ENCODE measurements at regions not wholly inside any gene's neighbourhood (a gene's known extent, or its start where the extent isn't known, plus 50 kb on each side); places are given as distances from the start of the nearest gene placed in this dataset.

DNA sequence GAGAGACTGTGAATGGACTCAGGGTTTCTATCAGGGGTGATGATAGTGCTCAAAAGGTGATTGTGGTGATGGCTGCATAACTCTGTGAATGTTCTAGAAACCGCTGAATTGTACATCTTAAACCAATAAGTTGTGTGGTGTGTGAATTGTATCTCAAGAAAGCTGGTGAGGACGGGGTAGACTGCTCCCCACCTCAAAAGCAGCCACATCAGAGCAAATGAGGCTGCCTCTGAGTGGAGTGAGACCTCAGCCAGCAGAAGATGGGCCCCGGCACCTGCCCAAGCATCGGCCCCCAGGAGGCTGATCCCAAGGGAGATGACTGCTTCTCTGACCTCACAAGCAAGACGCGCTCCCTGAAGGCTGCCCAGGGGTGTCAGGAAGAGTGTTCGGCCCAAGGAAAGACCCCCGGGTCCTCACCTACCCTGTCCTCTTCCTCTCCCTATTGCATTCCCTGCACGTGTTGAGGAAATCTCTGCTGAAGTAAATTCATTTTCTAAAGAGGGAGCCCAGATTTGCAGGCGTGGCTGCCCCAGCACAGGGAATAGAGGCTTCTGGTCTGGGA, 279.3 kb upstream of the SHH start:
- intact Hi-C loops (cut with DNase I), result no loop called here
- Histone ChIP-seq H3K27ac (no peak overlapping the region), H3K27me3 (peaks cover 0 to 17% of the 10 kb centered on the region in 2 donors), H3K36me3 (no peaks in the 10 kb centered on the region), H3K4me1 (no peaks in the 10 kb centered on the region), H3K4me3 (no peak overlapping the region), H3K9me3 (no peaks in the 10 kb centered on the region)
- no peak for TF ChIP-seq CTCF (IDR thresholded peaks at IDR 0.05)
- DNase-seq (no peak), ATAC-seq (no peak)

- Histone ChIP-seq H3K27ac (no peak overlapping the region), H3K9me3 (no peaks in the 10 kb centered on the region), H3K36me3 (no peaks in the 10 kb centered on the region)
Measured at GRCh38 chr7:156090988-156091387, 278.7 kb upstream of the SHH start.

GRCh38 chr7:156089222-156089621, 277.0 kb upstream of the SHH start:
- no peak for TF ChIP-seq CTCF (IDR thresholded peaks at IDR 0.05)
- no peak for ATAC-seq
- no peaks in the 10 kb centered on the region for H3K4me1 ChIP-seq
- no peak overlapping the region for H3K27ac ChIP-seq
- no peak overlapping the region for H3K4me3 ChIP-seq
- H3K9me3 ChIP-seq, result no peaks in the 10 kb centered on the region
- H3K36me3 ChIP-seq, result no peaks in the 10 kb centered on the region
- DNase-seq, result no peak
- intact Hi-C loops (cut with DNase I), result no loop called here
- H3K27me3 ChIP-seq, result peaks cover 0 to 8% of the 10 kb centered on the region in 2 donors

More at GRCh38 chr7:156090988-156091387, 278.7 kb upstream of the SHH start:
- no peak overlapping the region for H3K4me3 ChIP-seq
- no peaks in the 10 kb centered on the region for H3K4me1 ChIP-seq
- no peak for ATAC-seq
- DNase-seq, result no peak
- TF ChIP-seq CTCF (IDR thresholded peaks at IDR 0.05), result no peak
- intact Hi-C loops (cut with DNase I), result no loop called here
- H3K27me3 ChIP-seq, result peaks cover 0 to 16% of the 10 kb centered on the region in 2 donors

DNA sequence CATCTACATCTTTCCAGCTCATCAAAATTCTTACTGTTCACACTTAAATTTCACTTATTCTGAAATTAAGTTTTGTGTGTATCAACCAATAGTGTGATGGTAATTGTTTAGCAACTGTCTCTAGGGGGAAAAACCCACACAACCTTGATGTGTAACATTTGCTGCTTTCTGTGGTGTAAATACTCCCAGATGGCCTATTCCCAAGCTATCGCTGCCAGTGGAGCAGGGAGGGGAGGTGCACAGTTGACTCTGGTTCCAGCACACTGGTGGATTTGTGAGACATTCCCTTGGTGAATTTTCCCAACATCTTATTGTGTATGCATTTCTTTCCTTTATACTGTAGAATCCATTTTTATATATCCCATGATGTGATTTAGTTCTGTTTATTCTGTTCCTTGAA, 275.9 kb upstream of the SHH start:
- no peaks in the 10 kb centered on the region for H3K9me3 ChIP-seq
- intact Hi-C loops (cut with DNase I), result no loop called here
- TF ChIP-seq CTCF (IDR thresholded peaks at IDR 0.05), result no peak
- no peaks in the 10 kb centered on the region for H3K36me3 ChIP-seq
- ATAC-seq, result no peak
- no peak for DNase-seq
- H3K27ac ChIP-seq, result no peak overlapping the region
- no peaks in the 10 kb centered on the region for H3K4me1 ChIP-seq
- H3K27me3 ChIP-seq, result no peaks in the 10 kb centered on the region
- H3K4me3 ChIP-seq, result no peak overlapping the region

DNA sequence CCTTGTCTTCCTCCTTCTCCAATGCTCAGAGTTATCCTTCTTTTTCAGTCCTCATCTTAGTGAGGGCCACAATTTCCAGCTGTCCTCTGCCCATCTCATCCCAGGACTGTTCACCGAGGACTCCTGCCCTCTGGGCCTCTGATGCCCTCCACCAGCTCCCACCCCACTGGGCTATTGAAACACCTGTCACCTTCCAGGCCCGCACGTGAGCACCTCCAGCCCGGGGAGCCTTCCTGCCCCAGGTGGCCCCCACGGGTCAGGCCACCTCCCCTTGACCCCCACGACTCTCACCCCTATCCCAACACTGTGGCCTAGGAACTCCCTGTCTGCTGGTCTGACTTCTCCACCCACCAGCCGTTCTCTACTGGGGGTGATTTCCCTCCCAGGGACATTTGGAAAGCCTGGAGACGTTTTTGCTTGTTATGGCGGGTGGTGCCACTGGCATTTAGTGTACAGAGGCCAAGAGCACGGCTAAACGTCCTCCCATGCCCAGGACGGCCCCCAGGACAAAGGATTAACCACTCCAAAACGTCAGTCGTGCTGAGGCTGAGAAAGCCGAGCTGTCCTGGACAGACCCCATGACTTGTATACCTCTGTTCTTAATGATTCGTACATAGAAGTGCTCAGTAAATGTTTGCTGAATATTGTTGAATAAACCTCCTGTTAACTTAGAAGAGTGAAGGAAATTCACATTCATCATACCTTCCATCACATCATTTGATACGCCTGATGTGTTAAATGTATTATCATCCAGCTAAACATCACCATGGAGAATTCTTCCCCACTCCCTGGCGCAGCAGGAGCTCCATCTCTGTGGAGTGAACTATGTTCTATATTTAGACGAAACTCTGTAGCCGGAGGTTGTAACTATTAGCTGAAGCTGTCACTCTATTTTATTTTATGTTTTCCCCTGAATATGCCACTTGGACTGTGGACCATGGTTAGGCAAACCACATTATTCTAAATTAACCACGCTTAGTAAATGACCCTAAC, 270.1 kb upstream of the SHH start:
- TF ChIP-seq CTCF (IDR thresholded peaks at IDR 0.05), result no peak
- DNase-seq, result no peak

More for the DNA sequence above, 270.1 kb upstream of the SHH start:
- Histone ChIP-seq H3K4me3 (no peak overlapping the region), H3K36me3 (no peaks in the 10 kb centered on the region), H3K27ac (no peak overlapping the region), H3K9me3 (no peaks in the 10 kb centered on the region), H3K4me1 (no peaks in the 10 kb centered on the region), H3K27me3 (peaks cover 0 to 3% of the 10 kb centered on the region in 2 donors)
- no peak for ATAC-seq
- intact Hi-C loops (cut with DNase I), result no loop called here

Measured in left lung (tissue), 4 donors.